ENCODE measurements at regions not wholly inside any gene's neighbourhood (a gene's known extent, or its start where the extent isn't known, plus 50 kb on each side); places are given as distances from the start of the nearest gene placed in this dataset.

DNA sequence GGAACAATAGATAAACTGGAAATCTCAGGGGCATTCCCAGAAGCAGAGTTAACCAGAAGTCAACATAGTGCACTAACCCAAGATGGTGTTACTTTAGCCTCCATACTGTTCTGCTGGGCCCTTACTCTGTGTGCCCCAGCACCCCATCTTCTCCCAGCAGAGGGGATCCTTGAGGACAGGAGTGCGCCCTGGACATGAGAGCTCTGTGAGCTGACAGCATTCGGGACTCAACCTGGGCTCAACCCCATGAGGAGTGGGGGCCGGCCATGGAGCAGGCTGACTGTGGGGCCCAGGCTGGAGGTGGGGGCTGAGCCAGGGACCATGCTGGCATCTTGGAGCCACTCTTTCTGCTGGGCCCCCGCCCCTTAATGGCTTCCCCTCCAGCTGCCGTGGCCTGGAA, 156.3 kb upstream of the HS6ST1 start:
- TF ChIP-seq CTCF (conservative IDR thresholded peaks at IDR 0.05; ENCODE audit: low read depth, low read length): no peak
- H3K4me3 ChIP-seq (ENCODE audit: low read depth, low read length): no peak overlapping the region
- DNase-seq (ENCODE audit: low read depth): no peak

- no peak for DNase-seq (ENCODE audit: low read depth)
- H3K4me3 ChIP-seq (ENCODE audit: low read depth, low read length): no peak overlapping the region
- no peak for TF ChIP-seq CTCF (conservative IDR thresholded peaks at IDR 0.05; ENCODE audit: low read depth, low read length)
Observed at GRCh38 chr2:128475427-128476211, 157.0 kb upstream of the HS6ST1 start.

GRCh38 chr2:128477026-128477820, 158.6 kb upstream of the HS6ST1 start:
- DNase-seq (ENCODE audit: low read depth): no peak
- no peak overlapping the region for H3K4me3 ChIP-seq (ENCODE audit: low read depth, low read length)
- no peak for TF ChIP-seq CTCF (conservative IDR thresholded peaks at IDR 0.05; ENCODE audit: low read depth, low read length)

GRCh38 chr2:128477891-128478290, 159.2 kb upstream of the HS6ST1 start:
- TF ChIP-seq CTCF (conservative IDR thresholded peaks at IDR 0.05; ENCODE audit: low read depth, low read length): no peak
- H3K4me3 ChIP-seq (ENCODE audit: low read depth, low read length): no peak overlapping the region
- DNase-seq (ENCODE audit: low read depth): no peak

- no peak overlapping the region for H3K4me3 ChIP-seq (ENCODE audit: low read depth, low read length)
- TF ChIP-seq CTCF (conservative IDR thresholded peaks at IDR 0.05; ENCODE audit: low read depth, low read length): no peak
- no peak for DNase-seq (ENCODE audit: low read depth)
Observed at GRCh38 chr2:128485761-128486639, 167.3 kb upstream of the HS6ST1 start.

GRCh38 chr2:128486640-128487375, 168.1 kb upstream of the HS6ST1 start:
- H3K4me3 ChIP-seq (ENCODE audit: low read depth, low read length): no peak overlapping the region
- DNase-seq (ENCODE audit: low read depth): no peak
- no peak for TF ChIP-seq CTCF (conservative IDR thresholded peaks at IDR 0.05; ENCODE audit: low read depth, low read length)

Measured in choroid plexus epithelial cell (primary cell).